GM23338 (cell line): ENCODE measurements at regions not wholly inside any gene's neighbourhood (a gene's known extent, or its start where the extent isn't known, plus 50 kb on each side); places are given as distances from the start of the nearest gene placed in this dataset.
A peak's percentile ranks its signal among the peaks of the same experiment; 100 is the strongest.

ENCODE experiments used
- ATAC-seq: fragments of 200-7000 bp; cut with Tn5 transposase; 3 replicates; pipeline ENCODE4 v1.9.1; 2020
- DNase-seq: peaks from one replicate; pipeline ENCODE4 v3.0.0-alpha.2; 2015; ENCODE audit warnings: low spot score
- H2AFZ ChIP-seq: fragments of 200-600 bp; sonication (generic); 2 replicates; pipeline ENCODE4 v1.8.0; 2016; ENCODE audit warnings: antibody characterized with exemption, mild to moderate bottlenecking, moderate library complexity
- H3F3A ChIP-seq: fragments of 200-600 bp; sonication (generic); replicated peaks from 2 replicates; pipeline ENCODE4 v1.8.0; 2017; ENCODE audit warnings: antibody characterized with exemption, mixed run types, low read depth
- H3K27ac ChIP-seq: fragments of 200-600 bp; sonication (generic); 2 replicates; pipeline ENCODE4 v1.6.1; 2016; ENCODE audit warnings: low read depth
- H3K27me3 ChIP-seq: fragments of 200-600 bp; sonication (generic); 2 replicates; pipeline ENCODE4 v1.8.0; 2016; ENCODE audit warnings: mild to moderate bottlenecking, mixed run types, moderate library complexity; ENCODE audit not compliant: insufficient read depth
- H3K36me3 ChIP-seq: fragments of 200-600 bp; sonication (generic); 2 replicates; pipeline ENCODE4 v1.8.0; 2016; ENCODE audit warnings: mild to moderate bottlenecking; ENCODE audit not compliant: insufficient read depth
- H3K4me1 ChIP-seq: fragments of 200-600 bp; sonication (generic); 2 replicates; pipeline ENCODE4 v1.8.0; 2016; ENCODE audit warnings: mild to moderate bottlenecking, moderate library complexity; ENCODE audit not compliant: insufficient read depth
- H3K4me2 ChIP-seq: fragments of 200-600 bp; sonication (generic); 2 replicates; pipeline ENCODE4 v1.7.1; 2017; ENCODE audit warnings: mixed run types
- H3K4me3 ChIP-seq: fragments of 200-600 bp; sonication (generic); 2 replicates; pipeline ENCODE4 v1.6.1; 2016; ENCODE audit warnings: mixed run types
- H3K79me2 ChIP-seq: fragments of 200-600 bp; sonication (generic); replicated peaks from 2 replicates; pipeline ENCODE4 v1.8.0; 2017; ENCODE audit warnings: mild to moderate bottlenecking; ENCODE audit not compliant: insufficient read depth
- H3K9me2 ChIP-seq: fragments of 200-600 bp; sonication (generic); 2 replicates; pipeline ENCODE4 v1.8.0; 2017; ENCODE audit not compliant: insufficient read depth
- H4K20me1 ChIP-seq: fragments of 200-600 bp; sonication (generic); replicated peaks from 2 replicates; pipeline ENCODE4 v1.8.0; 2017; ENCODE audit warnings: mild to moderate bottlenecking; ENCODE audit not compliant: insufficient read depth
- H3K27ac Mint-ChIP-seq: 2 replicates; pipeline ENCODE4 v1.8.0; 2020; ENCODE audit warnings: inconsistent platforms, mild to moderate bottlenecking, moderate library complexity, mixed read lengths
- H3K27me3 Mint-ChIP-seq: 3 replicates; pipeline ENCODE4 v1.8.0; 2022; ENCODE audit warnings: low read depth, mild to moderate bottlenecking, moderate library complexity, mixed read lengths, inconsistent platforms; ENCODE audit not compliant: insufficient read depth, poor library complexity
- H3K36me3 Mint-ChIP-seq: 3 replicates; pipeline ENCODE4 v1.8.0; 2021; ENCODE audit warnings: low read depth, mild to moderate bottlenecking, inconsistent platforms, moderate library complexity, mixed read lengths
- H3K4me1 Mint-ChIP-seq: 3 replicates; pipeline ENCODE4 v1.8.0; 2020; ENCODE audit warnings: mild to moderate bottlenecking, inconsistent platforms, mixed read lengths
- H3K4me3 Mint-ChIP-seq: 3 replicates; pipeline ENCODE4 v1.8.0; 2021; ENCODE audit warnings: moderate library complexity, mild to moderate bottlenecking, inconsistent platforms, mixed read lengths
- H3K9me3 Mint-ChIP-seq: 3 replicates; pipeline ENCODE4 v1.8.0; 2020; ENCODE audit warnings: moderate library complexity, mild to moderate bottlenecking, inconsistent platforms, mixed read lengths
- EZH2phosphoT487 ChIP-seq: fragments of 200-600 bp; sonication (generic); IDR thresholded peaks from one replicate; pipeline ENCODE4 v1.8.1; 2018; ENCODE audit warnings: antibody characterized with exemption; ENCODE audit not compliant: unreplicated experiment
- POLR2AphosphoS5 ChIP-seq: IDR thresholded peaks from 2 replicates; pipeline ENCODE4 v1.6.1; 2016; ENCODE audit warnings: antibody characterized with exemption, low read depth
- STAT1 ChIP-seq: IDR thresholded peaks from one replicate; pipeline ENCODE4 v1.6.1; 2016; ENCODE audit warnings: antibody characterized with exemption; ENCODE audit not compliant: unreplicated experiment
- ZNF114 ChIP-seq: fragments of 250-450 bp; sonication (Bioruptor Pico); IDR thresholded peaks from 2 replicates; pipeline ENCODE4 v1.5.0; 2020; ENCODE audit warnings: mild to moderate bottlenecking, moderate library complexity
- TF ChIP-seq, protein P1 (sequence below), 2 experiments: fragments of 200-600 bp in 1 of 2; sonication (generic) in 1 of 2; conservative IDR thresholded peaks; 2 replicates each; pipeline versions ENCODE4 v1.5.1 to v1.6.1; 2016 to 2017; ENCODE audit warnings: antibody characterized with exemption in 2 of 2, low read depth in 2 of 2, mild to moderate bottlenecking in 2 of 2, moderate library complexity in 1 of 2
- TF ChIP-seq, protein P2 (sequence below): fragments of 250-450 bp; sonication (Bioruptor Pico); IDR thresholded peaks from 2 replicates; pipeline ENCODE4 v1.5.0; 2020; ENCODE audit warnings: mild to moderate bottlenecking, moderate library complexity

DNA sequence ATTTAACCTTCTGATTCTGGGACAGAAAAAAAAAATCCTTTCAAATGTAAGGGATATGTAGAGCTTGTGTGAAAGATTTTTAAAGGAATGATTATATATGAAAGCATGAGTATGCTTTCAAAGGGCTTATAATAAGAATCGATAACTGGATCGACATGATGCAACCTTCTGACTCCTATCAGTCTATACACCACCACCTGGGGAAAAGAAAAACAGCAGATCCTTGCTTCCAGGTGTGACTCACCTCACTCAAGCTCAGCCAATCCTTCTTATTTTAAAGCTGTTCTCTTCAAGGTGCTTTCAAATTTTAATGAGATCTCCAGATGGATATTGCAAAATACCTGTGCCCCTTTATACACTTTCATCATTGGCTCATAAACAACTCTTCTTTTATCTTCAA is 102.1 kb upstream of the EDNRA start:
- ATAC-seq (peak; percentile 88), DNase-seq (peak; percentile 78)
- Histone ChIP-seq H2AFZ (no peak overlapping the region), H3F3A (no peaks in the 10 kb centered on the region), H3K9me2 (peaks cover 4% of the 10 kb centered on the region; the same call in 1 of the 2 replicates), H3K4me3 (no peak overlapping the region), H3K4me2 (no peak overlapping the region), H3K79me2 (no peaks in the 10 kb centered on the region), H4K20me1 (no peaks in the 10 kb centered on the region), H3K27me3 (no peaks in the 10 kb centered on the region), H3K4me1 (0 out of 2 replicates have a peak, but pooled peaks cover 7% of the 10 kb centered on the region), H3K36me3 (no peaks in the 10 kb centered on the region; the same call in 1 of the 2 replicates), H3K27ac (peak overlapping the region; percentile 18; the same call in 1 of the 2 replicates)
- peaks cover 13% of the 10 kb centered on the region; the same call in 2 of the 3 replicates for H3K36me3 Mint-ChIP-seq
- no peaks in the 10 kb centered on the region for H3K27me3 Mint-ChIP-seq
- peak overlapping the region; percentile 95 for H3K27ac Mint-ChIP-seq
- TF ChIP-seq, protein P1, sequence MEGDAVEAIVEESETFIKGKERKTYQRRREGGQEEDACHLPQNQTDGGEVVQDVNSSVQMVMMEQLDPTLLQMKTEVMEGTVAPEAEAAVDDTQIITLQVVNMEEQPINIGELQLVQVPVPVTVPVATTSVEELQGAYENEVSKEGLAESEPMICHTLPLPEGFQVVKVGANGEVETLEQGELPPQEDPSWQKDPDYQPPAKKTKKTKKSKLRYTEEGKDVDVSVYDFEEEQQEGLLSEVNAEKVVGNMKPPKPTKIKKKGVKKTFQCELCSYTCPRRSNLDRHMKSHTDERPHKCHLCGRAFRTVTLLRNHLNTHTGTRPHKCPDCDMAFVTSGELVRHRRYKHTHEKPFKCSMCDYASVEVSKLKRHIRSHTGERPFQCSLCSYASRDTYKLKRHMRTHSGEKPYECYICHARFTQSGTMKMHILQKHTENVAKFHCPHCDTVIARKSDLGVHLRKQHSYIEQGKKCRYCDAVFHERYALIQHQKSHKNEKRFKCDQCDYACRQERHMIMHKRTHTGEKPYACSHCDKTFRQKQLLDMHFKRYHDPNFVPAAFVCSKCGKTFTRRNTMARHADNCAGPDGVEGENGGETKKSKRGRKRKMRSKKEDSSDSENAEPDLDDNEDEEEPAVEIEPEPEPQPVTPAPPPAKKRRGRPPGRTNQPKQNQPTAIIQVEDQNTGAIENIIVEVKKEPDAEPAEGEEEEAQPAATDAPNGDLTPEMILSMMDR (conservative IDR thresholded peaks at IDR 0.05; ENCODE audit: low read depth in 2 of 2) = peak; percentile 37 to 42
- no peak for TF ChIP-seq STAT1
- peaks cover 11% of the 10 kb centered on the region for H3K4me1 Mint-ChIP-seq
- H3K9me3 Mint-ChIP-seq = peaks cover 16% of the 10 kb centered on the region; the same call in 2 of the 3 replicates
- no peak overlapping the region for H3K4me3 Mint-ChIP-seq

DNA sequence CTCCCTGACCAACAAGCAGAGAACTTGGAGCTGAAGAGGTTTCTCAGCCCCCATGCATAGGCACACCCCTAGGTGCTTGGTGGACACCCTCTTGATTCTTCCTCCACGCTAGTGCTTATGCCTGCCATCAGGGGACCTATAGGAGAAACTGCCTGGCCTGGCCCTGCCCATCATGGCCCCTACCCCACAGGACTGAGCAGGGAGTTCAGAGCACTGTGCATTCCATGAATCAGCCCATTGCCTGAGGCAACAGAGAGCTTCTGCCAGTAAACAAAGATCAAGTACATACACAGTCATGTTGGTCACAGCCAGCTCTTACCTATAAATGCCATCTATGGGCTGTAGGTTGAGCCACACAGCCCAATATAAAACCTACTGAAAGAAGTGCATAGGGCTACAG is 99.1 kb upstream of the EDNRA start:
- Histone ChIP-seq H3K79me2 (no peaks in the 10 kb centered on the region), H3K36me3 (no peaks in the 10 kb centered on the region), H4K20me1 (no peaks in the 10 kb centered on the region), H3K4me3 (no peak overlapping the region), H3K4me1 (0 out of 2 replicates have a peak, but pooled peaks cover 7% of the 10 kb centered on the region), H3K27me3 (no peaks in the 10 kb centered on the region), H3K27ac (no peak overlapping the region), H2AFZ (no peak overlapping the region), H3K4me2 (no peak overlapping the region), H3F3A (no peaks in the 10 kb centered on the region), H3K9me2 (peaks cover 4% of the 10 kb centered on the region; the same call in 1 of the 2 replicates)
- Mint-ChIP-seq H3K36me3 (no peaks in the 10 kb centered on the region; the same call in 2 of the 3 replicates), H3K4me1 (peaks cover 11% of the 10 kb centered on the region), H3K9me3 (no peaks in the 10 kb centered on the region), H3K27me3 (no peaks in the 10 kb centered on the region), H3K4me3 (no peak overlapping the region), H3K27ac (no peak overlapping the region)
- ATAC-seq (no peak), DNase-seq (no peak)
- no peak for TF ChIP-seq EZH2phosphoT487

DNA sequence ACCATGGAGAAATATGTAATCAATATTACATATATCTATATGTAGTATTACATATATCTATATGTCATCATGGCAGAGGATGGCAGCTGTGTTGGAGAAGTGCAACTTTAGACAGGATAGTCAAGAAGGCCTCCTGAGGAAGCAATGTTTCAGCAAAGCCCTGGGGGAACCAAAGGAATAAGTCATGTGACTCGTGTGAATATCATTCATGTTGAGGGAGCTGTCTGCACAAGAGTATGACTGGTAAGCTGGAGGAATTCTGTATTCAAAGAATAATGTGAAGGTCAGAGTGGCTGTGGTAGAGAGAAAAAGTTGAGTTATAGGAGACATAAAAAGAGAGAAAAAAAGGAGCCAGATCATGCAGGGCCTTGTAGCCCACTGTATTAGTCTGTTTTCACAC is 92.9 kb upstream of the EDNRA start:
- no peaks in the 10 kb centered on the region for H3K36me3 ChIP-seq
- no peaks in the 10 kb centered on the region for H3K27me3 ChIP-seq
- H3K4me1 ChIP-seq = no peaks in the 10 kb centered on the region
- Mint-ChIP-seq H3K36me3 (no peaks in the 10 kb centered on the region), H3K4me3 (no peak overlapping the region), H3K9me3 (no peaks in the 10 kb centered on the region), H3K27me3 (peaks cover 2% of the 10 kb centered on the region), H3K27ac (no peak overlapping the region), H3K4me1 (no peaks in the 10 kb centered on the region)
- no peak overlapping the region for H3K4me3 ChIP-seq
- no peaks in the 10 kb centered on the region for H4K20me1 ChIP-seq
- no peak for DNase-seq
- H3K27ac ChIP-seq = no peak overlapping the region
- no peak overlapping the region for H2AFZ ChIP-seq
- H3F3A ChIP-seq = no peaks in the 10 kb centered on the region
- no peak overlapping the region for H3K4me2 ChIP-seq
- no peak for ATAC-seq
- no peaks in the 10 kb centered on the region for H3K9me2 ChIP-seq
- no peaks in the 10 kb centered on the region for H3K79me2 ChIP-seq
- no peak for TF ChIP-seq ZNF114 (CRISPR knock-in tag)
- TF ChIP-seq, protein P1 (conservative IDR thresholded peaks at IDR 0.05; ENCODE audit: low read depth in 2 of 2) = no peak
- TF ChIP-seq POLR2AphosphoS5 = no peak
- TF ChIP-seq, protein P2, sequence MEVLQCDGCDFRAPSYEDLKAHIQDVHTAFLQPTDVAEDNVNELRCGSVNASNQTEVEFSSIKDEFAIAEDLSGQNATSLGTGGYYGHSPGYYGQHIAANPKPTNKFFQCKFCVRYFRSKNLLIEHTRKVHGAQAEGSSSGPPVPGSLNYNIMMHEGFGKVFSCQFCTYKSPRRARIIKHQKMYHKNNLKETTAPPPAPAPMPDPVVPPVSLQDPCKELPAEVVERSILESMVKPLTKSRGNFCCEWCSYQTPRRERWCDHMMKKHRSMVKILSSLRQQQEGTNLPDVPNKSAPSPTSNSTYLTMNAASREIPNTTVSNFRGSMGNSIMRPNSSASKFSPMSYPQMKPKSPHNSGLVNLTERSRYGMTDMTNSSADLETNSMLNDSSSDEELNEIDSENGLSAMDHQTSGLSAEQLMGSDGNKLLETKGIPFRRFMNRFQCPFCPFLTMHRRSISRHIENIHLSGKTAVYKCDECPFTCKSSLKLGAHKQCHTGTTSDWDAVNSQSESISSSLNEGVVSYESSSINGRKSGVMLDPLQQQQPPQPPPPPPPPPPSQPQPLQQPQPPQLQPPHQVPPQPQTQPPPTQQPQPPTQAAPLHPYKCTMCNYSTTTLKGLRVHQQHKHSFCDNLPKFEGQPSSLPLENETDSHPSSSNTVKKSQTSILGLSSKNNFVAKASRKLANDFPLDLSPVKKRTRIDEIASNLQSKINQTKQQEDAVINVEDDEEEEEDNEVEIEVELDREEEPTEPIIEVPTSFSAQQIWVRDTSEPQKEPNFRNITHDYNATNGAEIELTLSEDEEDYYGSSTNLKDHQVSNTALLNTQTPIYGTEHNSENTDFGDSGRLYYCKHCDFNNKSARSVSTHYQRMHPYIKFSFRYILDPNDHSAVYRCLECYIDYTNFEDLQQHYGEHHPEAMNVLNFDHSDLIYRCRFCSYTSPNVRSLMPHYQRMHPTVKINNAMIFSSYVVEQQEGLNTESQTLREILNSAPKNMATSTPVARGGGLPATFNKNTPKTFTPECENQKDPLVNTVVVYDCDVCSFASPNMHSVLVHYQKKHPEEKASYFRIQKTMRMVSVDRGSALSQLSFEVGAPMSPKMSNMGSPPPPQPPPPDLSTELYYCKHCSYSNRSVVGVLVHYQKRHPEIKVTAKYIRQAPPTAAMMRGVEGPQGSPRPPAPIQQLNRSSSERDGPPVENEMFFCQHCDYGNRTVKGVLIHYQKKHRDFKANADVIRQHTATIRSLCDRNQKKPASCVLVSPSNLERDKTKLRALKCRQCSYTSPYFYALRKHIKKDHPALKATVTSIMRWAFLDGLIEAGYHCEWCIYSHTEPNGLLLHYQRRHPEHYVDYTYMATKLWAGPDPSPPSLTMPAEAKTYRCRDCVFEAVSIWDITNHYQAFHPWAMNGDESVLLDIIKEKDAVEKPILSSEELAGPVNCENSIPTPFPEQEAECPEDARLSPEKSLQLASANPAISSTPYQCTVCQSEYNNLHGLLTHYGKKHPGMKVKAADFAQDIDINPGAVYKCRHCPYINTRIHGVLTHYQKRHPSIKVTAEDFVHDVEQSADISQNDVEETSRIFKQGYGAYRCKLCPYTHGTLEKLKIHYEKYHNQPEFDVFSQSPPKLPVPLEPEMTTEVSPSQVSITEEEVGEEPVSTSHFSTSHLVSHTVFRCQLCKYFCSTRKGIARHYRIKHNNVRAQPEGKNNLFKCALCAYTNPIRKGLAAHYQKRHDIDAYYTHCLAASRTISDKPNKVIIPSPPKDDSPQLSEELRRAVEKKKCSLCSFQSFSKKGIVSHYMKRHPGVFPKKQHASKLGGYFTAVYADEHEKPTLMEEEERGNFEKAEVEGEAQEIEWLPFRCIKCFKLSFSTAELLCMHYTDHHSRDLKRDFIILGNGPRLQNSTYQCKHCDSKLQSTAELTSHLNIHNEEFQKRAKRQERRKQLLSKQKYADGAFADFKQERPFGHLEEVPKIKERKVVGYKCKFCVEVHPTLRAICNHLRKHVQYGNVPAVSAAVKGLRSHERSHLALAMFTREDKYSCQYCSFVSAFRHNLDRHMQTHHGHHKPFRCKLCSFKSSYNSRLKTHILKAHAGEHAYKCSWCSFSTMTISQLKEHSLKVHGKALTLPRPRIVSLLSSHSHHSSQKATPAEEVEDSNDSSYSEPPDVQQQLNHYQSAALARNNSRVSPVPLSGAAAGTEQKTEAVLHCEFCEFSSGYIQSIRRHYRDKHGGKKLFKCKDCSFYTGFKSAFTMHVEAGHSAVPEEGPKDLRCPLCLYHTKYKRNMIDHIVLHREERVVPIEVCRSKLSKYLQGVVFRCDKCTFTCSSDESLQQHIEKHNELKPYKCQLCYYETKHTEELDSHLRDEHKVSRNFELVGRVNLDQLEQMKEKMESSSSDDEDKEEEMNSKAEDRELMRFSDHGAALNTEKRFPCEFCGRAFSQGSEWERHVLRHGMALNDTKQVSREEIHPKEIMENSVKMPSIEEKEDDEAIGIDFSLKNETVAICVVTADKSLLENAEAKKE (CRISPR knock-in tag) = no peak
